Epithelial cell of proximal tubule (primary cell): ENCODE measurements at regions not wholly inside any gene's neighbourhood (a gene's known extent, or its start where the extent isn't known, plus 50 kb on each side); places are given as distances from the start of the nearest gene placed in this dataset.

ENCODE experiments used
- DNase-seq: peaks from one replicate; pipeline ENCODE4 v3.0.0-alpha.2; 2011; ENCODE audit warnings: low read depth
- H3K4me3 ChIP-seq: 2 replicates; pipeline ENCODE4 v1.5.1; 2011; ENCODE audit warnings: low read depth, mild to moderate bottlenecking, low read length
- TF ChIP-seq, protein P1 (sequence below): conservative IDR thresholded peaks from 2 replicates; pipeline ENCODE4 v1.5.1; 2012; ENCODE audit warnings: low read depth, mild to moderate bottlenecking, low read length

DNA sequence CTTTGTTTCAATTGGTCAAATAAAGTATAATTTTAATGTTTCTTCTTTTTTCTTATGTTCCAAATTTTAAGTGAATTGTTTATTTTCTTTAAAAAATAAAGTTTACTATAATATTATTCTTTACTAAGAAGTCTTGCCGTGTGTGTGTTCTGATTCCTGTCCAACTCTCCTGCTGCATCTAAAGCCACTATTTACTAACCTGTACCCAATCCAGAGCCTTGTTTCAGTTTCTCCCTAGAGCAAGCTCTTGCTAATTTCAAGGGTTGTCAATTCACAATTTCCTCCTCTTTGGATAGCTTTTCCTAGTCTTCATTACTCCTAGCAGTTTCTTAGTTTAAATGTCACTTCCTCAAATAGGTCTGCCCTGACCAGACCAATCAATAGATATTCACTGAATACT is 314.9 kb upstream of the SEMA3A start:
- no peak overlapping the region for H3K4me3 ChIP-seq

DNA sequence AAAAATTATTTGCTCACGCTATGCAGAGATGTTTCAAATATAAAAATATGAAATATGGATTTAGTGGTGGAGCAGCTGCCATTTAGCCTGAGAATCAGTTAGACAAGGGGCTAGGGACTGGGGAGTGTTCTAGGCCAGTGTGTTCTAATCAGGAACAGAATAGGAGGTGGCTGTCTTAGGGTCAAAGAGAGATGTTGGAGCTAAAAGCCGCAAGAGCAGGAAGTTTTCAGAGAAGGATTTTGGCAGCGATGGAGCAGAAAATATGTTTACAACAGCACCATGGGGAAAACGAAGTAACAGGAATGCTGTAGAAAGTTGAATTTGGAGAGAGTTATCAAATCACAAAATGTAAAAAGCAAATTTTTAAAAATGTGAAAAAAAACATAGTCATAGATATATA is 314.0 kb upstream of the SEMA3A start:
- no peak overlapping the region for H3K4me3 ChIP-seq
- TF ChIP-seq, protein P1, sequence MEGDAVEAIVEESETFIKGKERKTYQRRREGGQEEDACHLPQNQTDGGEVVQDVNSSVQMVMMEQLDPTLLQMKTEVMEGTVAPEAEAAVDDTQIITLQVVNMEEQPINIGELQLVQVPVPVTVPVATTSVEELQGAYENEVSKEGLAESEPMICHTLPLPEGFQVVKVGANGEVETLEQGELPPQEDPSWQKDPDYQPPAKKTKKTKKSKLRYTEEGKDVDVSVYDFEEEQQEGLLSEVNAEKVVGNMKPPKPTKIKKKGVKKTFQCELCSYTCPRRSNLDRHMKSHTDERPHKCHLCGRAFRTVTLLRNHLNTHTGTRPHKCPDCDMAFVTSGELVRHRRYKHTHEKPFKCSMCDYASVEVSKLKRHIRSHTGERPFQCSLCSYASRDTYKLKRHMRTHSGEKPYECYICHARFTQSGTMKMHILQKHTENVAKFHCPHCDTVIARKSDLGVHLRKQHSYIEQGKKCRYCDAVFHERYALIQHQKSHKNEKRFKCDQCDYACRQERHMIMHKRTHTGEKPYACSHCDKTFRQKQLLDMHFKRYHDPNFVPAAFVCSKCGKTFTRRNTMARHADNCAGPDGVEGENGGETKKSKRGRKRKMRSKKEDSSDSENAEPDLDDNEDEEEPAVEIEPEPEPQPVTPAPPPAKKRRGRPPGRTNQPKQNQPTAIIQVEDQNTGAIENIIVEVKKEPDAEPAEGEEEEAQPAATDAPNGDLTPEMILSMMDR, result no peak

More for the DNA sequence above, 314.9 kb upstream of the SEMA3A start:
- no peak for DNase-seq
- TF ChIP-seq, protein P1, result no peak

DNA sequence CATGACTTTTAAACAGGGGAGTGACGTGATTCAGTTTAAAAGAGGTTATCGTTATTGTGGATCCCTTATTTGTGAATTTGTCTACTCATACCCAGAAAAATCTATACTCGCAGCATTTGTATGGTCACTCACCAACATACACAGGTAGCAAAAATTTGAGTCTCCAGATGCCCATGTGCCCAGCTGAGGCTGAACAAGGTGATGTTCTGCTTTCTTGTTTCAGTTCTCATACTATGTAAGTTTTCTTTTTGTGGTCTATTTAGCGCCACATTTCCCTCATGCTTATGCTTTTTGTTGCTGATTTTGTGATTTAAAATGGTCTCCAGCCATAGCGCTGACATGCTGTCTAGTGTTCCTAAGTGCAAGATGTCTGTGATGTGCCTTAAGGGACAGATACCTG is 312.9 kb upstream of the SEMA3A start:
- no peak overlapping the region for H3K4me3 ChIP-seq
- TF ChIP-seq, protein P1, result no peak
- no peak for DNase-seq

More for the DNA sequence above, 314.0 kb upstream of the SEMA3A start:
- no peak for DNase-seq

DNA sequence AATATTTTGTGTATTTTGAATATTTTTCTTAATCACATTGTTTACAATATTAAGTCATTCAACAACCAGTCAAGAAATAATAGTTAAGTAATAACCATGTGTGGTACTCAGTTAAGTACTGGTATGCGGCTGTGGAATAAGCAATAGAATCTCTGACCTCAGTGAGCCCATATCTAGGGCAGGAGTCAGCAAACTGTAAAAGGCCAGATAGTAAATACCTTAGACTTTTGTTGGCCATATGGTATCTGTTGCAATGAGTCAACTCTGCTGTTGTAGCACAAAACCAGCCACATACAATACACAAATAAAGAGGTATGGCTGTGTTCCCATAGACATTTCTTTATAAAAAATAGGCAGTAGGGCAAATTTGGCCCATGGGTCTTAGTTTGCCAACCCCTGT is 311.6 kb upstream of the SEMA3A start:
- no peak for DNase-seq
- no peak overlapping the region for H3K4me3 ChIP-seq
- TF ChIP-seq, protein P1, result no peak

DNA sequence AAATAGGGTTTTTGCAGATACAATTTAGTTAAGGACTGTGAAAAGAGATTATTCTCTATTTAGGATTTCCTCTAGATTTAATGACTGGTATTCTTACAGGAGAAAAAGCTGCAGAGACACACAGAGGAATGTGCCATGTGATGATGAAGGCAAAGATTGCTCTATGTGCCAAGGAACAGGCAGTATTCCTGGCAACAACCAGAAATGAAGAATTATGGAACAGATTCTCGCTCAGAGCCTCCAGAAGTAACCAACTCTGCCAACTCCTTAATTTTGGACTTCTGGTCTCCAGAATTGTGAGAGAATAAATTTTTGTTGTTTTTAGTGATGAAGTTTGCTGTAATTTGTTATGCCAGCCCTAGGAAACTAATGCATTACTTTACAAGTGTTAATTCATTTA is 307.6 kb upstream of the SEMA3A start:
- no peak overlapping the region for H3K4me3 ChIP-seq
- DNase-seq, result no peak
- TF ChIP-seq, protein P1, result no peak

DNA sequence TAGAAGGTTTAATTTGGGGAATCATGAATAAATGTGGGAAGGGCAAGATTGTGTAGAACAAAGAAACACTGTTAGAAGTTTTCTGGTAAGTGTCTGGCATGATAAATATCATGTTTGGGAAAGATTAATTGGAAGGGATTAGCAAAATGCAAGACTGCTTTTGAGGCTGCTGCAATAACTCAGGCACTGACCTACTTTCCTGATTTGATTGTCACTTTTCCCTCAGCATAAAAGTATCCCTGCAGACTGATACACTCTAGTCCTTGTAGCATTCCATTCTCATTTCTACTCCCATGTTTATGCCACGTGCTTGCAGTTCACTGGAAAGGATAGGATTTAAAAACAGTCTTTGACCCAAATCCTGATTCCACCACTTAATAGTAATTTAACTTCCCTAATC is 303.3 kb upstream of the SEMA3A start:
- TF ChIP-seq, protein P1, result no peak
- DNase-seq, result no peak
- H3K4me3 ChIP-seq, result no peak overlapping the region

DNA sequence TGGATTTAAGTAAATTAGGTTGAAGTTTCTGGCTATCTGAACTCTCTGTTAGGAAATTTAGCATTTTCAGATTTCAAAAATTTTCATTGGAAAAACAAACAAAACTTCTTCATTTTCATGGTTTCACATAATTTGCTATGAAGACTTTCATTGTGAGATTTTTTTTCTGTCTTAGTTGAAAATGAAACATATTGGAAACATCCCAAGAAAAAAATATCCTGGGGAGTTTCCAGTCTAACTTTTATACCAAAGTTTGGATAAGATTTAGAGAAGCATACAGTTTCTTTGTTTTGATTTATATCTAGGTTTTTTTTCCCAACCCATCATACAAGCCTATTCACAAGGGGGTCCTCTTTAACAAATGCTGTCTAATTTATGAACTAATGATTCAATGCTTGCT is 300.5 kb upstream of the SEMA3A start:
- H3K4me3 ChIP-seq, result no peak overlapping the region
- TF ChIP-seq, protein P1, result no peak
- no peak for DNase-seq
